Hepatocyte (in vitro differentiated cells): ENCODE measurements at regions not wholly inside any gene's neighbourhood (a gene's known extent, or its start where the extent isn't known, plus 50 kb on each side); places are given as distances from the start of the nearest gene placed in this dataset.

Experiments
- DNase-seq: peaks from one replicate; pipeline ENCODE4 v3.0.0-alpha.2; 2016; ENCODE audit warnings: low spot score
- H2AFZ ChIP-seq: fragments of 200-600 bp; sonication (generic); 2 replicates; pipeline ENCODE4 v1.6.0; 2016; ENCODE audit warnings: antibody characterized with exemption, mild to moderate bottlenecking
- H3K27ac ChIP-seq: fragments of 200-600 bp; sonication (generic); 2 replicates; pipeline ENCODE4 v1.5.1; 2016; ENCODE audit warnings: mild to moderate bottlenecking
- H3K27me3 ChIP-seq: fragments of 200-600 bp; sonication (generic); 2 replicates; pipeline ENCODE4 v1.6.1; 2016
- H3K36me3 ChIP-seq: fragments of 200-600 bp; sonication (generic); replicated peaks from 2 replicates; pipeline ENCODE4 v1.5.1; 2016; ENCODE audit warnings: low read depth; ENCODE audit not compliant: insufficient read depth
- H3K4me1 ChIP-seq: fragments of 200-600 bp; sonication (generic); 2 replicates; pipeline ENCODE4 v1.5.1; 2016; ENCODE audit warnings: mild to moderate bottlenecking, moderate library complexity; ENCODE audit not compliant: insufficient read depth
- H3K4me2 ChIP-seq: fragments of 200-600 bp; sonication (generic); 2 replicates; pipeline ENCODE4 v1.6.0; 2016
- H3K4me3 ChIP-seq: fragments of 200-600 bp; sonication (generic); 2 replicates; pipeline ENCODE4 v1.5.1; 2016; ENCODE audit warnings: mild to moderate bottlenecking
- H3K79me2 ChIP-seq: fragments of 200-600 bp; sonication (generic); 2 replicates; pipeline ENCODE4 v1.6.0; 2017; ENCODE audit warnings: mild to moderate bottlenecking
- H3K9me2 ChIP-seq: fragments of 200-600 bp; sonication (generic); replicated peaks from 2 replicates; pipeline ENCODE4 v1.6.0; 2017; ENCODE audit warnings: mild to moderate bottlenecking; ENCODE audit not compliant: insufficient read depth
- H3K9me3 ChIP-seq: fragments of 200-600 bp; sonication (generic); 2 replicates; pipeline ENCODE4 v1.5.1; 2016; ENCODE audit warnings: low read depth, mild to moderate bottlenecking
- H4K20me1 ChIP-seq: fragments of 200-600 bp; sonication (generic); 2 replicates; pipeline ENCODE4 v1.6.0; 2016; ENCODE audit warnings: mild to moderate bottlenecking; ENCODE audit not compliant: insufficient read depth, poor library complexity, severe bottlenecking
- EZH2 ChIP-seq: fragments of 200-600 bp; sonication (generic); IDR thresholded peaks from 2 replicates; pipeline ENCODE4 v1.6.1; 2016; ENCODE audit warnings: antibody characterized with exemption, mild to moderate bottlenecking, borderline replicate concordance
- EZH2phosphoT487 ChIP-seq: fragments of 200-600 bp; sonication (generic); IDR thresholded peaks from one replicate; pipeline ENCODE4 v1.6.1; 2018; ENCODE audit warnings: antibody characterized with exemption, mild to moderate bottlenecking, low read depth, moderate library complexity; ENCODE audit not compliant: unreplicated experiment, severe bottlenecking
- WGBS: methylation state at CpG from one replicate; pipeline ENCODE4 v1.1.6; 2016; ENCODE audit warnings: low lambda C conversion rate; ENCODE audit errors: missing lambda C conversion rate; 5-methylcytosine and 5-hydroxymethylcytosine counted together
- TF ChIP-seq, protein P1 (sequence below): fragments of 200-600 bp; sonication (generic); IDR thresholded peaks from 2 replicates; pipeline ENCODE4 v1.5.1; 2016; ENCODE audit warnings: antibody characterized with exemption, mild to moderate bottlenecking; ENCODE audit not compliant: poor library complexity

DNA sequence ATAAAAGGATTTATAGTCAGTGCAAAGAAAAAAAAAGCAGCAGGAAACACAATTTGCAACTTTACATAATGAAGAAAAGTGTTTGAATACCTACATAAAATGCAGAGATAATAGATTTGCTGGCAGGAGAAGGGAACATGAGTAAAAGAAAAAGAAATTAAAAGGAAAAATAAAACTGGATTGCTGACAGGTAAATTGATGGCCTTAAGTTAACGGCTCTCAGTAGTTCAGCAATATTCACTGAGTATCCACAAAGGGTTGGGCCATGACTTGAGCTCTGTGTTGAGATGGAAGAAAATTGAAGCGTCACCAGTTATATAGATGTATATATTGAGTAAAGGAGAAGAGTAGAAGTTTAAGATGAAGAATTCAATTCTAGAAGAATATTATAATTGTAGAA, 330.1 kb upstream of the VCX start:
- no peak for DNase-seq
- Histone ChIP-seq H3K4me1 (no peaks in the 10 kb centered on the region), H3K4me3 (no peak overlapping the region), H4K20me1 (no peaks in the 10 kb centered on the region), H3K9me3 (no peaks in the 10 kb centered on the region), H3K9me2 (no peaks in the 10 kb centered on the region), H3K27me3 (no peaks in the 10 kb centered on the region), H3K4me2 (no peak overlapping the region), H3K79me2 (no peaks in the 10 kb centered on the region), H2AFZ (no peak overlapping the region), H3K36me3 (no peaks in the 10 kb centered on the region), H3K27ac (no peak overlapping the region)
- TF ChIP-seq EZH2 (no peak), EZH2phosphoT487 (no peak)
- TF ChIP-seq, protein P1, sequence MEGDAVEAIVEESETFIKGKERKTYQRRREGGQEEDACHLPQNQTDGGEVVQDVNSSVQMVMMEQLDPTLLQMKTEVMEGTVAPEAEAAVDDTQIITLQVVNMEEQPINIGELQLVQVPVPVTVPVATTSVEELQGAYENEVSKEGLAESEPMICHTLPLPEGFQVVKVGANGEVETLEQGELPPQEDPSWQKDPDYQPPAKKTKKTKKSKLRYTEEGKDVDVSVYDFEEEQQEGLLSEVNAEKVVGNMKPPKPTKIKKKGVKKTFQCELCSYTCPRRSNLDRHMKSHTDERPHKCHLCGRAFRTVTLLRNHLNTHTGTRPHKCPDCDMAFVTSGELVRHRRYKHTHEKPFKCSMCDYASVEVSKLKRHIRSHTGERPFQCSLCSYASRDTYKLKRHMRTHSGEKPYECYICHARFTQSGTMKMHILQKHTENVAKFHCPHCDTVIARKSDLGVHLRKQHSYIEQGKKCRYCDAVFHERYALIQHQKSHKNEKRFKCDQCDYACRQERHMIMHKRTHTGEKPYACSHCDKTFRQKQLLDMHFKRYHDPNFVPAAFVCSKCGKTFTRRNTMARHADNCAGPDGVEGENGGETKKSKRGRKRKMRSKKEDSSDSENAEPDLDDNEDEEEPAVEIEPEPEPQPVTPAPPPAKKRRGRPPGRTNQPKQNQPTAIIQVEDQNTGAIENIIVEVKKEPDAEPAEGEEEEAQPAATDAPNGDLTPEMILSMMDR: no peak
- whole genome bisulfite sequencing: 90% methylated on average over 2 of the region's 2 CpGs

GRCh38 chrX:7503251-7503650, 339.7 kb upstream of the VCX start:
- TF ChIP-seq, protein P1: no peak
- no peak for TF ChIP-seq EZH2phosphoT487
- TF ChIP-seq EZH2: no peak
- H3K4me3 ChIP-seq: no peak overlapping the region
- H3K79me2 ChIP-seq: no peaks in the 10 kb centered on the region
- no peak overlapping the region for H2AFZ ChIP-seq
- no peak overlapping the region for H3K27ac ChIP-seq
- no peaks in the 10 kb centered on the region for H3K9me3 ChIP-seq
- no peak overlapping the region for H3K4me2 ChIP-seq
- no peaks in the 10 kb centered on the region for H3K9me2 ChIP-seq
- H3K27me3 ChIP-seq: no peaks in the 10 kb centered on the region
- DNase-seq: no peak
- H3K4me1 ChIP-seq: no peaks in the 10 kb centered on the region
- H3K36me3 ChIP-seq: no peaks in the 10 kb centered on the region
- no peaks in the 10 kb centered on the region for H4K20me1 ChIP-seq
- 87% methylated on average over 5 of the region's 5 CpGs for WGBS

DNA sequence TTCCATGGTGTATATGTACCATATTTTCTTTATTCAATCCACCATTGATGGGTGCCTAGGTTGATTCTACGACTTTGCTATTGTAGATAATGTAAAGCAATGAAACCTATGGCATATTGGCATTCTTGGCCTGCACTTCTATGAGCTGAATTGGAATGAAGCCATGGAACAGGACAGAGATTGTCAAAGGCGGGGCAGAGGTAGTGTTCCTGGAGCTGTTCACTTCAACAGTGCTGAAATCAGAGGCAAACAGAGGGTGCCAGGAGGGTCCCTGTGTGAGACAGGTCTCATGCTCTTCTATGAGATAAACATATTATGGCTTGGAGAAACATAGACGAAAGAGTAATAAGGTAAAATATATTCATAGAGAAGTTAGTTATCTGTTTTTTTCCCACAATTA, 342.6 kb upstream of the VCX start:
- H4K20me1 ChIP-seq: no peaks in the 10 kb centered on the region
- no peaks in the 10 kb centered on the region for H3K4me1 ChIP-seq
- no peaks in the 10 kb centered on the region for H3K27me3 ChIP-seq
- TF ChIP-seq EZH2 (no peak), EZH2phosphoT487 (no peak)
- TF ChIP-seq, protein P1: no peak
- H3K79me2 ChIP-seq: no peaks in the 10 kb centered on the region
- DNase-seq: no peak
- H3K9me3 ChIP-seq: no peaks in the 10 kb centered on the region
- no peaks in the 10 kb centered on the region for H3K9me2 ChIP-seq
- H2AFZ ChIP-seq: no peak overlapping the region
- no peak overlapping the region for H3K4me3 ChIP-seq
- no peak overlapping the region for H3K27ac ChIP-seq
- no peaks in the 10 kb centered on the region for H3K36me3 ChIP-seq
- H3K4me2 ChIP-seq: no peak overlapping the region
- 60% methylated on average over 3 of the region's 3 CpGs for WGBS

DNA sequence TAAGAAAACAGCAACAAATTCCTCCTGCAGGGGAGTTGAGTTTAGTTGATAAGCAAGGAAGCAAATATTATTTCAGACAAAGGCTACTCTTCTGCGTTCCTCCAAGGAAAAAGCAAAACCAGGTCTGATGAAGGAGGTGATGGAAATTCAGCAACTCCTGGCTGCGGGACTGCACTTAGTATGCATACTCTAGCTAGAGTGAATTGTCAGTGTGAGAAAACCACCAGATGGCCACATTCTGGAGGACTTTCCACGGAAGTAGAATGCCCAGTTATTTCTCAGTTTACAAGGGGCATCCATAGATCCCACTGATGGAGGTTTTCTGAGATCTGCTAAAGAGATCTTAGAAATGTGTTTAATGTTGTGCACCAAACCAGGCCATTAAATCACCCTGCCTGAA, 338.6 kb upstream of the PUDP start:
- Histone ChIP-seq H4K20me1 (no peaks in the 10 kb centered on the region), H3K27me3 (no peaks in the 10 kb centered on the region), H3K4me1 (no peaks in the 10 kb centered on the region), H3K9me3 (no peaks in the 10 kb centered on the region), H3K36me3 (no peaks in the 10 kb centered on the region), H2AFZ (no peak overlapping the region), H3K4me3 (no peak overlapping the region), H3K4me2 (no peak overlapping the region), H3K79me2 (no peaks in the 10 kb centered on the region), H3K9me2 (no peaks in the 10 kb centered on the region), H3K27ac (no peak overlapping the region)
- 50% methylated on average over 3 of the region's 3 CpGs for WGBS
- TF ChIP-seq EZH2 (no peak), EZH2phosphoT487 (no peak)
- TF ChIP-seq, protein P1: no peak
- DNase-seq: no peak
